ENCODE measurements at regions not wholly inside any gene's neighbourhood (a gene's known extent, or its start where the extent isn't known, plus 50 kb on each side); places are given as distances from the start of the nearest gene placed in this dataset.

DNA sequence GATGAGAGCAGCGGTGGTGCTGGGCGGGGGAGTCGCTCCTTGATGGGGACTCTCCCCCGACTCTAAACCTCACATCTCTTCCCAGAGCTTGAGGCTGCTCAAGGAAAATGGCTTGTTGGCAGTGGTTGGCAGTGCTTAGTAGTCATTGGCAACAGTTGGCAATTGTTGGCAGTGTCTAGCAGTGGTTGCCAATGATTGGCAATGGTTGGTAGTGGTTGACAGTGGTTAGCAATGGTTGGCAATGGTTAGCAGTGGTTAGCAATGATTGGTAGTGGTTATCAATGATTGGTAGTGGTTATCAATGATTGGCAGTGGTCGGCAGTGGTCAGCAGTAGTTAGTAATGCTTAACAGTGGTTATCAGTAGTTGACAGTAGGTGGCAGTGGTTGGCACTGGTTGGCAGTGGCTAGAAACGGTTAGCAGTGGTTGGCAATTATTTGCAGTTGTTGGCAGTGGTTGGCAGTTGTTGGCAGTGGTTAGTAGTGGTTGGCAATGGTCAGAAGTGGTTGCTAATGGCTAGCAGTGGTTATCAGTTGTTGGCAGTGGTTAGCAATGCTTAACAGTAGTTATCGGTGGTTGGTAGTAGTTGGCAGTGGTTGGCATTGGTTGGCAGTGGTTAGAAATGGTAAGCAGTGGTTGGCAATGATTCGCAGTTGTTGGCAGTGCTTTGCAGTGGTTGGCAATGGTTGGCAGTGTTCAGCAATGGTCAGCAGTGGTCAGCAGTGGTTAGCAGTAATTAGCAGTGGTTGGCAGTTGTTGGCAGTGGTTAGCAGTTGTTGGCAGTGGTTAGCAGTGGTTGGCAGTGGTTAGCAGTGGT, 85.4 kb upstream of the OTOS start:
- Histone ChIP-seq H3K4me3 (no peak overlapping the region), H3K36me3 (no peaks in the 10 kb centered on the region), H3K9me3 (peaks cover 0 to 19% (median 14%) of the 10 kb centered on the region in 4 donors), H3K27me3 (peaks cover 0 to 59% (median 0%) of the 10 kb centered on the region in 4 donors), H3K27ac (replicated peaks in 1 of 4) (no peak overlapping the region), H3K4me1 (no peaks in the 10 kb centered on the region)
- intact Hi-C loops (cut with DNase I) = no loop called here
- TF ChIP-seq EP300 (IDR thresholded peaks at IDR 0.05) (no peak), POLR2A (IDR thresholded peaks at IDR 0.05; ENCODE audit: low read depth) (no peak), POLR2AphosphoS5 (IDR thresholded peaks at IDR 0.05) (no peak)
- TF ChIP-seq, protein P1, sequence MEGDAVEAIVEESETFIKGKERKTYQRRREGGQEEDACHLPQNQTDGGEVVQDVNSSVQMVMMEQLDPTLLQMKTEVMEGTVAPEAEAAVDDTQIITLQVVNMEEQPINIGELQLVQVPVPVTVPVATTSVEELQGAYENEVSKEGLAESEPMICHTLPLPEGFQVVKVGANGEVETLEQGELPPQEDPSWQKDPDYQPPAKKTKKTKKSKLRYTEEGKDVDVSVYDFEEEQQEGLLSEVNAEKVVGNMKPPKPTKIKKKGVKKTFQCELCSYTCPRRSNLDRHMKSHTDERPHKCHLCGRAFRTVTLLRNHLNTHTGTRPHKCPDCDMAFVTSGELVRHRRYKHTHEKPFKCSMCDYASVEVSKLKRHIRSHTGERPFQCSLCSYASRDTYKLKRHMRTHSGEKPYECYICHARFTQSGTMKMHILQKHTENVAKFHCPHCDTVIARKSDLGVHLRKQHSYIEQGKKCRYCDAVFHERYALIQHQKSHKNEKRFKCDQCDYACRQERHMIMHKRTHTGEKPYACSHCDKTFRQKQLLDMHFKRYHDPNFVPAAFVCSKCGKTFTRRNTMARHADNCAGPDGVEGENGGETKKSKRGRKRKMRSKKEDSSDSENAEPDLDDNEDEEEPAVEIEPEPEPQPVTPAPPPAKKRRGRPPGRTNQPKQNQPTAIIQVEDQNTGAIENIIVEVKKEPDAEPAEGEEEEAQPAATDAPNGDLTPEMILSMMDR (IDR thresholded peaks at IDR 0.05) = no peak
- WGBS = 87% methylated on average over 8 of the region's 8 CpGs
- DNase-seq (ENCODE audit: extremely low spot score) = no peak

DNA sequence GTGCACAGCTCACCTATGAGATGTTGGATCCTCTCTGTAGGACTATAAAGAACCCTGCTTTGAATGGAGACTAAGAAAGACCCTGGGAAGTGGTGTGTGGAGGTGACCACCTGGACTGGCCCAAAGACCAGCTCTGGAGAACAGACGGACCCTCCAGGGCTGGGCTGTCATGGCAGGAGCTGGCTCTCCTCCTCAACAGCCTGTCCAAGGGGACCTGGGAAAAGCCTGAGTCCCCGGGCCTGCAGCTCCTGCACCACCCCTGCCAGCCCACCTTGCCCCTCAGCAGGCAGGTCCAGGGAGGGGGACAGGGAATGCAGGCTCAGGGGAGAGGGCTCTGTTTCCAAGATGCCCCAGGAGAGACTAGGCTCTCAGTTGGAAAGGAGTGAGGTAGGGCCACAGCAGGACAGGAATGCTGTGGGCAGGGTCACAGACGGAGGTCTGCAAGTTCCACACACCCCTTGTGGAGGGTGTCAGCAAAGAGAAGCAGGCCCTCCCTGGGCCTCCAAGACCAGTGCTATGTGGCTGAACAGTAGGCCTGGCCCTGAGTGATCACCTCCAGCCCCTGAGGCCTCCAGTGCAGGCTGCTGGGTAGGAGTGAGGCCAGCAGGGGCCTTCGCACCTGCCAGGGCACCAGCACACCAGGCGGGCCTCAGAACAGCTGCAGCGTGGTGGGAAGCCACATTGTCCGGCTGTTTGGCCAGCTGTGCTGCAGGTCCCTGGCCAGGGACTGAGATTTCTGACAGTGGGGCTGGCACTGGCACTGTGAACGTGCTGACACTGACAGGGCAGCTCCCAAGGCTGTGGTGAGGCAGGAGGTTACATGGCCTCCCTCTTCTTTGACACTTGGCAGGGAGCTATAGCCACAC, 86.4 kb upstream of the OTOS start:
- 90% methylated on average over 4 of the region's 8 CpGs for WGBS
- no peak overlapping the region for H3K4me3 ChIP-seq
- peaks cover 0 to 19% (median 14%) of the 10 kb centered on the region in 4 donors for H3K9me3 ChIP-seq
- no peak overlapping the region for H3K27ac ChIP-seq (replicated peaks in 1 of 4)
- no peaks in the 10 kb centered on the region for H3K36me3 ChIP-seq
- H3K4me1 ChIP-seq = no peaks in the 10 kb centered on the region
- DNase-seq (ENCODE audit: extremely low spot score) = no peak
- TF ChIP-seq POLR2A (IDR thresholded peaks at IDR 0.05; ENCODE audit: low read depth) (no peak), EP300 (IDR thresholded peaks at IDR 0.05) (no peak), POLR2AphosphoS5 (IDR thresholded peaks at IDR 0.05) (no peak)
- TF ChIP-seq, protein P1 (IDR thresholded peaks at IDR 0.05) = no peak
- peaks cover 0 to 59% (median 0%) of the 10 kb centered on the region in 4 donors for H3K27me3 ChIP-seq
- intact Hi-C loops (cut with DNase I) = no loop called here

DNA sequence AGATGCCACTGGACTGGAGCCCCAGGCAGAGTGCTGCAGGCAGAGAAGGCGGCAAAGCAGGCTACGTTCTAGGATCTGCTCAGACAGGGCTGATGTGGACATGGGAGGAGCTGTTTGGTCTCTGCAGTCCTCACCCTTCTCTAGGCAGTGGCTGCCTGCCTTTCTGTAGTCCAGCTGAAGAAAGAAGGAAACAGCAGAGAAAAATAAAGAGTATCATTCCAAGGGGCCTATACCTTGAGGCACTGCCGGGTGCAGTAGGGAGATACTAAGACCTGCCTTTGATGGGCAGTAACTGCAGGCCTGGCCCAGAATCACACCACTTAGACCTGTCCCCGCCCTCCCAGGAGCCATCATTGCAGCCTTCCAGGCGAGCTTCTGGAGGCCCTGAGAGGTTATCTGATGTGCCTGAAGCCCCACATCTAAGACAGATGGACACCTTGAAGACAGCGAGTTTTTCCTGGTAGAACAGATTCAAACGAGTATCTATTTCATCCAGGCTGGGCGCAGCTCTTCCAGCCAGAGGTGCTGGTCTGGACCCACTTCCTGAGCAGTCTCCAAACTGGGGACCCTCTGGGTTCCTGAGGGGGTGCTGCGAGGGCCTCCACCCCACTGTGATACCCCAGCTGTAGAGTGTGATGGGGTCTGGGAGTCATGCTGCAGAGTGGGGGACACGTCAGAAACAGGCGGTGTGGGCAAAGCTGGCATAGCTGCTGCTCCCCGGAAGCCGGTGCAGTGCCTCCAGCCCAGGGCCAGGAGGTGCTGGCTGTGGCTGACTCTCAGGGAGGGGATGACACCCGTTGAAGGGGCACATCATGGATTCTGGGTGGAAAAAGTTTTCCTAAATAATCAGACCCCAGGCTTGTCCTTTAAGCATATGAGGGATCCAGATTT, 87.3 kb upstream of the OTOS start:
- no peak overlapping the region for H3K4me3 ChIP-seq
- H3K27me3 ChIP-seq = peaks cover 0 to 55% (median 0%) of the 10 kb centered on the region in 4 donors
- TF ChIP-seq POLR2AphosphoS5 (IDR thresholded peaks at IDR 0.05) (no peak), POLR2A (IDR thresholded peaks at IDR 0.05; ENCODE audit: low read depth) (no peak), EP300 (IDR thresholded peaks at IDR 0.05) (no peak)
- TF ChIP-seq, protein P1 (IDR thresholded peaks at IDR 0.05) = no peak
- H3K9me3 ChIP-seq = peaks cover 0 to 19% (median 11%) of the 10 kb centered on the region in 4 donors
- intact Hi-C loops (cut with DNase I) = no loop called here
- 91% methylated on average over 9 of the region's 14 CpGs for WGBS
- peaks cover 0 to 4% (median 2%) of the 10 kb centered on the region in 4 donors for H3K4me1 ChIP-seq
- no peak for DNase-seq (ENCODE audit: extremely low spot score)
- no peak overlapping the region for H3K27ac ChIP-seq (replicated peaks in 1 of 4)
- H3K36me3 ChIP-seq = no peaks in the 10 kb centered on the region

DNA sequence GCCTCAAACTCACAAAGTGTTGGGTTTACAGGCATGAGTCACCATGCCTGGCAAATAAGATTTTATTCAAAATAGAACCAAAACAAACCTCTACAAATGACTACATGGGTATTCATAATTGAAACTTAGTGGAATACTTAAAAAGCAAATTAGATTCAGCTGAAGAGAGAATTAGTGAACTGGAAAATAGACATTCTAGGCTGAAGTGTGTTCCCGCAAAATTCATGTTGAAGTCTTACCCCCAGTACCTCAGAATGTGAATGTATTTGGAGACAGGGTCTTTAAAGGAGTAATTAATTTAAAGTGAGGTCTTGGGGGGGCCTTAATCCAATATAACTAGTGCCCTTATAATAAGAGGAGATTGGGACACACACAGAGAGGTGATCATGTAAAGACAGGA, 88.5 kb upstream of the OTOS start:
- WGBS = 92% methylated on average over 1 of the region's 1 CpG
- intact Hi-C loops (cut with DNase I) = no loop called here
- TF ChIP-seq, protein P1 (IDR thresholded peaks at IDR 0.05) = no peak
- TF ChIP-seq POLR2AphosphoS5 (IDR thresholded peaks at IDR 0.05) = no peak
- no peak for TF ChIP-seq EP300 (IDR thresholded peaks at IDR 0.05)
- TF ChIP-seq POLR2A (IDR thresholded peaks at IDR 0.05; ENCODE audit: low read depth) = no peak

More for the DNA sequence above, 88.5 kb upstream of the OTOS start:
- Histone ChIP-seq H3K9me3 (peaks cover 0 to 19% (median 11%) of the 10 kb centered on the region in 4 donors), H3K4me3 (no peak overlapping the region), H3K27ac (replicated peaks in 1 of 4) (no peak overlapping the region), H3K36me3 (no peaks in the 10 kb centered on the region), H3K27me3 (peaks cover 0 to 46% (median 0%) of the 10 kb centered on the region in 4 donors), H3K4me1 (peaks cover 6 to 16% (median 14%) of the 10 kb centered on the region in 4 donors)
- DNase-seq (ENCODE audit: extremely low spot score) = no peak
